ENCODE measurements at regions not wholly inside any gene's neighbourhood (a gene's known extent, or its start where the extent isn't known, plus 50 kb on each side); places are given as distances from the start of the nearest gene placed in this dataset.
A peak's percentile ranks its signal among the peaks of the same experiment; 100 is the strongest.

DNA sequence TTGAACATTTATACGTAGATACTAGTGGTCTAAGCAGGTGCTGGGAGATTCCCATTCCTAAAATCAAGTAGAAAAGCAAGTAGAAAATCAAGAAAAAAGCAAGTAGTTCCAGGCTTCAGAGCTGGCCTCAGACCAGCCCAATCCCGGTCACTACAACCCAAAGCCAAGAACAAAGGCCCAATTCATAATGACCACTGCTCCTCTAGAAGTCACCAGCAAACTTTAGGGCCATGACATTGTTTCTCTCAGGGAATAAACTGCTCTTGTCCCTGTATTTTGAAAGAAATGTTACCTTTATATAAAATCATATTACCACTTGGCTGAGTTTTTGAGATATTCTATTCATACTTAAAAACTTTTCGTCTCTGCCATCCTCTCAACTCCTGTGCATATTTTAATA is 106.3 kb upstream of the IL12A start:
- peaks cover 0 to 8% (median 6%) of the 10 kb centered on the region in 3 donors for H3K27me3 ChIP-seq (ENCODE audit: control insufficient read depth in 3 of 3, insufficient read depth in 3 of 3, low read length in 2 of 3)
- no peak overlapping the region for H3K4me3 ChIP-seq
- H3K4me1 ChIP-seq (ENCODE audit: control insufficient read depth in 5 of 5, insufficient read depth in 5 of 5, low read length in 5 of 5): peaks cover 0 to 49% (median 6%) of the 10 kb centered on the region in 5 donors
- no peaks in the 10 kb centered on the region for H3K36me3 ChIP-seq (ENCODE audit: control insufficient read depth in 4 of 4, insufficient read depth in 4 of 4, low read length in 4 of 4)
- no peaks in the 10 kb centered on the region for H3K9me3 ChIP-seq (ENCODE audit: control insufficient read depth in 4 of 4, insufficient read depth in 3 of 4, low read length in 3 of 4)
- DNase-seq (no peak), ATAC-seq (ENCODE audit: insufficient read depth, low FRiP score) (no peak)
- no peak overlapping the region for H3K9ac ChIP-seq (ENCODE audit: insufficient read depth in 1 of 2, low read length in 2 of 2)
- TF ChIP-seq, protein P1, sequence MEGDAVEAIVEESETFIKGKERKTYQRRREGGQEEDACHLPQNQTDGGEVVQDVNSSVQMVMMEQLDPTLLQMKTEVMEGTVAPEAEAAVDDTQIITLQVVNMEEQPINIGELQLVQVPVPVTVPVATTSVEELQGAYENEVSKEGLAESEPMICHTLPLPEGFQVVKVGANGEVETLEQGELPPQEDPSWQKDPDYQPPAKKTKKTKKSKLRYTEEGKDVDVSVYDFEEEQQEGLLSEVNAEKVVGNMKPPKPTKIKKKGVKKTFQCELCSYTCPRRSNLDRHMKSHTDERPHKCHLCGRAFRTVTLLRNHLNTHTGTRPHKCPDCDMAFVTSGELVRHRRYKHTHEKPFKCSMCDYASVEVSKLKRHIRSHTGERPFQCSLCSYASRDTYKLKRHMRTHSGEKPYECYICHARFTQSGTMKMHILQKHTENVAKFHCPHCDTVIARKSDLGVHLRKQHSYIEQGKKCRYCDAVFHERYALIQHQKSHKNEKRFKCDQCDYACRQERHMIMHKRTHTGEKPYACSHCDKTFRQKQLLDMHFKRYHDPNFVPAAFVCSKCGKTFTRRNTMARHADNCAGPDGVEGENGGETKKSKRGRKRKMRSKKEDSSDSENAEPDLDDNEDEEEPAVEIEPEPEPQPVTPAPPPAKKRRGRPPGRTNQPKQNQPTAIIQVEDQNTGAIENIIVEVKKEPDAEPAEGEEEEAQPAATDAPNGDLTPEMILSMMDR (IDR thresholded peaks at IDR 0.05; ENCODE audit: control extremely low read depth, extremely low read depth): no peak
- H3K27ac ChIP-seq (ENCODE audit: low read depth in 1 of 2, low read length in 1 of 2): peak overlapping the region; percentile 52 to 78
- 71 to 80% methylated on average over 3 of the region's 3 CpGs for WGBS, 2 donors

DNA sequence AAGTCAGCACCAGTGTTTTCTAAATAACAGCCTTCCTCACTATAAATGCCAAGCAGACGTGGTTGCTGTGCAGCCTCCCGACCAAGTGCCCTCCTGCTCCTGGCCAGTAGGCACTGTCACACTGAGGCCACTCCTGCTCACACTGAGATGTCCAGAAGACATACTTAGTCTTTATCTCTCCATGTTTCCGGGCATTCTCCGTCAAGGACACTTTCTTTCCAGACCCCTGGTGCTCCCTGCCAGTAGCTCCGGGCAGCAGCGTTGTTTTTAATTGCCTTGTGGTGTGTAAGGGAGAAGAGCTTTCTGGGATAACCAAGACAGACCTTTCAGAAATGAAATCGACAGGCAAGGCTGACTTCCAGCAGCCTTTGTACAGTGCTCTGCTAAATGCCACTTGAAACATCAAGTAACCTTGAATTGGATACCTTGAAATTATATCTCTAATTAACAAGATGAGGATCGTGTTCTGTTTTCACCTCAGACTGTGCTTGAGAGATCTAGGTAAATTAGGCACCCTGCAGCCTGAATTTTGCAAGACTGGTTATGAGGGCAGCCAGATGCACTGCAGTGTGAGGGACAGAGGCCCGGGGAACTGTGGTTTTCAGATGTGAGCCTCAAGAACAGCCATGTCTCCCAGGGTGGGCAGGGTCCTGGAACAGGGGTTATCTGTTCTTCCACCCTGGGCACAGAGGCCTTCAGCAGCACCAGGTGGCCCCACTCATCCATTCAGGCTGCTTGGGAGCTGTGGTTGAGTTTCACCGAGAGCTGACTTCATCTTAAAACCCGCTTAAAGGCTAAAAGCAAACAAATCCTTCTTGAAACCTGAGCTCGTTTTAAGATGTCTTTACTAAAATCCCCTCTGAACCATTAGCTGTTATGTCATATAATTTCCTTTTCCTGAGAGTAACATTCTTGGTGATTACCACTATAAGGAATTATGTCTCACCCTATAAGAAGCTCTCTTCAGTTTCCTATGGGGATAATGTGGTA is 105.5 kb upstream of the IL12A start:
- WGBS, 2 donors: 45 to 51% methylated on average over 12 of the region's 12 CpGs
- H3K4me3 ChIP-seq: no peak overlapping the region
- DNase-seq (peak; percentile 33 to 68 (median 39)), ATAC-seq (ENCODE audit: insufficient read depth, low FRiP score) (no peak)
- H3K9me3 ChIP-seq (ENCODE audit: control insufficient read depth in 4 of 4, insufficient read depth in 3 of 4, low read length in 3 of 4): no peaks in the 10 kb centered on the region
- peaks cover 0 to 6% (median 5%) of the 10 kb centered on the region in 3 donors for H3K27me3 ChIP-seq (ENCODE audit: control insufficient read depth in 3 of 3, insufficient read depth in 3 of 3, low read length in 2 of 3)
- H3K36me3 ChIP-seq (ENCODE audit: control insufficient read depth in 4 of 4, insufficient read depth in 4 of 4, low read length in 4 of 4): peaks cover 0 to 4% (median under 1%) of the 10 kb centered on the region in 4 donors
- H3K9ac ChIP-seq (ENCODE audit: insufficient read depth in 1 of 2, low read length in 2 of 2): no peak overlapping the region
- peak overlapping the region; percentile 78 to 80 for H3K27ac ChIP-seq (ENCODE audit: low read depth in 1 of 2, low read length in 1 of 2)
- TF ChIP-seq, protein P1 (IDR thresholded peaks at IDR 0.05; ENCODE audit: control extremely low read depth, extremely low read depth): no peak
- peaks cover 0 to 49% (median 9%) of the 10 kb centered on the region in 5 donors for H3K4me1 ChIP-seq (ENCODE audit: control insufficient read depth in 5 of 5, insufficient read depth in 5 of 5, low read length in 5 of 5)

DNA sequence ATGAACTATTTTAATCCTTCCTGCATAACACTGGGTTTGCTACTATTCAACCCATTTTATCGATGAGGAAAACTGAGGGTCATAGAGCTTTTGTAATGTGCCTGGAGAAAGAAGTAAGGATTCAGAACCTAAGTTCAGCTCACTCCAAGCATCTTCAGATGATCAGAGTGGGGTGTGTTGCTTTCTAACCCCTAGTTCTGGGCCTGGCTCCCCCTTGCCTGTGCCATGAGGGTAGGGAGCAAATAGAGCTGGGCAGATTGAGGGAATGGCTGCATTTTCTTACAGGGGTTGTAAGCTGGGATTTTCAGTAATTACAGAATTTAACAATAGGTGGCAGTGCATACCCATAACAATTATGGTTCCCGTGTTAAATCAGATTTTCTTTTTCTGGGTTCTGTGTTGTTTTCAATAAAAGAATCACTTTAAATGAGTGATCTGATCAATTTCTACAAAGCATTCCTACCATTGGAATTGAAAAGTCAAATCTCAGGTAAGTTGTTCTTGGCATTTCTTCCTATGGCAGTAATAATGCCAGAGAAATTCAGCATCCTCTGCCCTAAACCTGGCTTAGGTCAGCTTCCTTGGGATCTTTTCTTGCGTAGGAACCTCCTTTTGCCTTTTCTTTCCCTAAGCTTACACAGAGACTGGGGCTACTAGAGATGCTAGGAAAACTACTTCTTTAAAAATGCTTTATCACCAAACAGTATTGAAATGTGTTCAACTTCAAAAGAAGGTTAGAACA is 103.8 kb upstream of the IL12A start:
- Histone ChIP-seq H3K27ac (ENCODE audit: low read depth in 1 of 2, low read length in 1 of 2) (peak overlapping the region in 1 of 2 donors; percentile 10), H3K9me3 (ENCODE audit: control insufficient read depth in 4 of 4, insufficient read depth in 3 of 4, low read length in 3 of 4) (no peaks in the 10 kb centered on the region), H3K27me3 (ENCODE audit: control insufficient read depth in 3 of 3, insufficient read depth in 3 of 3, low read length in 2 of 3) (peaks cover 0 to 6% (median 2%) of the 10 kb centered on the region in 3 donors), H3K36me3 (ENCODE audit: control insufficient read depth in 4 of 4, insufficient read depth in 4 of 4, low read length in 4 of 4) (peaks cover 0 to 4% (median under 1%) of the 10 kb centered on the region in 4 donors), H3K9ac (ENCODE audit: insufficient read depth in 1 of 2, low read length in 2 of 2) (no peak overlapping the region), H3K4me1 (ENCODE audit: control insufficient read depth in 5 of 5, insufficient read depth in 5 of 5, low read length in 5 of 5) (peaks cover 0 to 41% (median 9%) of the 10 kb centered on the region in 5 donors), H3K4me3 (no peak overlapping the region)
- peak in 2 of 3 donors; percentile 63 to 72 for DNase-seq
- no peak for ATAC-seq (ENCODE audit: insufficient read depth, low FRiP score)
- 68 to 69% methylated on average over 3 of the region's 3 CpGs for WGBS, 2 donors
- TF ChIP-seq, protein P1 (IDR thresholded peaks at IDR 0.05; ENCODE audit: control extremely low read depth, extremely low read depth): peak; percentile 27
